NCI-H2029 treated with DMSO at 0.1 percent for 48 hours (cell line): ENCODE measurements at regions not wholly inside any gene's neighbourhood (a gene's known extent, or its start where the extent isn't known, plus 50 kb on each side); places are given as distances from the start of the nearest gene placed in this dataset.

Source experiments
- DNase-seq: peaks from one replicate; lab custom pipeline; 2025; lab: John Stamatoyannopoulos, UW

DNA sequence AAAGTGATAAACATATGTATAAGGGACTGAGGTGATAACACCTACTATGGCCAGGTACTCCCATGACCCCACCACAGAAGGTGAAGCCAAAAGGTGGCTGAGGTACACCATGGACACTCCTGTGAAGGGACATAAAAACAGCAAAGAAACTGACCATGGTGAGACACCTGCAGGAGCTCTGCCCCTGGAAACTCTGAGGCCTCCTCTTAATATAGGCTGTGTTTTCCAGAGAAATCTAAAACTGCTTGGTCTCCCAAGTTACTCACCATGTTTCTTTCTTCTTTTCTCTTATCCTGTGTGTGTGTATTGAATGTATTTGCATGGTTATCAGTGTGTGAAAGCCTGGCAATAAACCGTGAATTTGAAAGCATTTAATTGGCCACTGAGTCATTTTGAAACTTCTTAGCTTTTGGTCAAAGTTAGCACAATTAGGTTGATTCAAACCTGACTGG, 739.3 kb upstream of the GCFC2 start:
- no peak for DNase-seq

GRCh38 chr2:76448956-76449355, 738.2 kb upstream of the GCFC2 start:
- no peak for DNase-seq

DNA sequence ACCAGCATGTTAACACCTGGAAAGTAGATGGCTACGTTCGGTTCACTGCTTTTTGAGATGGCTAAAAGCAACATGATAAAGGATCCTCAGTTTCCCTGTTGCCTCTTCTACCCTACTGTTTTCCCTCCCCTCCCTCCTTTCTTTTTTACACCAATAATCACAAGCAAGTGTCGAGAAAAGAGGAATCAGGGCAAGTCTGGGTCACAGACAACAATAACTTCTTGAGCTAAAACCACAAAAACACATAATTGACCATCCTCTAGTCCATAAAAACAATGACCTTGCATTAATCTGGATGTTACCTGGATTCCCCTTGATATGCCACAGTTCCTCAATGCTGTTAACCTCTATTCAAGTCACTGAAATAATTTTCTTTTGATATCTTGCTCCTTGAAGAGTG, 736.6 kb upstream of the GCFC2 start:
- no peak for DNase-seq

DNA sequence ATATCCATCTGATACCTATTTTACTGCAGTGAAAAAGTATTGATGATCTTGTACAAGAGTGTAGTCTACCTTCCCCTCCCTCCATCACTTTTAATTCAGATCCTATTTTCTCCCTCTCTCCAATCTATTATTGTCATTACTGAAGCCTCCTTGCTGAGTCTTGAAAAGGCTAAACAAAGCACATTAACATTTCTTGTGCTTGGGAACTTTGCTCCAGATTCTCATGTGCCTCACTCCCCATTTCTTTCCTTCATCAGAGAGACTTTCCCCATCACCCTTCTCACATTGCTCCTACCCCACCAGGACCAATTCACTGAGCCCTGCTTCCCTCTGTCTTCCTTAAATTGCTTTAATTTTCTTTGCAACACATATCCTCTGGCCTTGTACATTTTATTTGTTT, 736.2 kb upstream of the GCFC2 start:
- DNase-seq: no peak

GRCh38 chr2:76445880-76446279, 735.2 kb upstream of the GCFC2 start:
- DNase-seq: no peak

- no peak for DNase-seq
These were observed 734.0 kb upstream of the GCFC2 start for GRCh38 chr2:76444732-76445131.

- no peak for DNase-seq
These were observed 726.8 kb upstream of the GCFC2 start for GRCh38 chr2:76437564-76437963.

GRCh38 chr2:76429374-76429773, 718.7 kb upstream of the GCFC2 start:
- DNase-seq: no peak

- no peak for DNase-seq
These were observed 716.7 kb upstream of the GCFC2 start for GRCh38 chr2:76427452-76427851.

- no peak for DNase-seq
These were observed 705.1 kb upstream of the GCFC2 start for GRCh38 chr2:76415821-76416220.

- DNase-seq: no peak
These were observed 702.7 kb upstream of the GCFC2 start for GRCh38 chr2:76413436-76413835.

- no peak for DNase-seq
These were observed 695.6 kb upstream of the GCFC2 start for GRCh38 chr2:76406134-76406855.

DNA sequence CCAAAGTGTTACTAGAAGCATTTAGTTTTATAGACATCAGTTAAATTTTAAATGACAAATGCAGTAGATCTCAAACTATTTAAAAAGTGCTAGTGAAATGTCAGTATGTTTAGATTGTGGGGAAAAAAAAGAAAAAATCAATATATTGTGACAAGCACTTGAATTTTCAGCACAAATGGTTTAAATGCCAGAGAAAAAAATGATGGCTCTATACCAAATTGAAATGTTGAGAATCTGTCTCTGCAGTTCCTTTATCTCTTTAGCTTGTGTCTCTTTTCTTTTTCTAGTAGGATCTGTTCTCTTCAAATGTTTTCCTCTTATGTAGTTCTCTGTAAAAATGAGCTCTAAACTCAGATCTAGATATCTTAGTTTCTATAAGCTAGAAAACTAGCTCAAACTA, 682.6 kb upstream of the GCFC2 start:
- DNase-seq: no peak

- no peak for DNase-seq
These were observed 681.0 kb upstream of the GCFC2 start for GRCh38 chr2:76391678-76392077.

DNA sequence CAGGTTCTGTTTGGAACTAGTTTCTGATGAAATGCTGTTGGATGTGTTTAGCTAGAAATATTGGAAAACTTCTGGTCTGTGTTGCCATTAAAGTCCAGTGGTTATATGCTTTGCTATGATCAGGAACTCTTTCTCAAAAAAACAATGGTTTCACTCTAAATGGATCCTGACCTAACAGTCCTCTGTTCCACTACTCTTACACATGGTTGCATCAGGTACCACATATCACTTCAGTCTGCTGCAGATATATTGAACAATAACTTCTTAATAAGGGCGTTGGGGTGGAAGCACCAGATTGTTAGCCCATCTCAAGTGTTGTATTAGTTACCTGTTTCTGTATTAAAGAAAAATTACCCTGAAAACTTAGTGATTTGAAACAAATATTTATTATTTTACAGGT, 676.6 kb upstream of the GCFC2 start:
- DNase-seq: no peak

DNA sequence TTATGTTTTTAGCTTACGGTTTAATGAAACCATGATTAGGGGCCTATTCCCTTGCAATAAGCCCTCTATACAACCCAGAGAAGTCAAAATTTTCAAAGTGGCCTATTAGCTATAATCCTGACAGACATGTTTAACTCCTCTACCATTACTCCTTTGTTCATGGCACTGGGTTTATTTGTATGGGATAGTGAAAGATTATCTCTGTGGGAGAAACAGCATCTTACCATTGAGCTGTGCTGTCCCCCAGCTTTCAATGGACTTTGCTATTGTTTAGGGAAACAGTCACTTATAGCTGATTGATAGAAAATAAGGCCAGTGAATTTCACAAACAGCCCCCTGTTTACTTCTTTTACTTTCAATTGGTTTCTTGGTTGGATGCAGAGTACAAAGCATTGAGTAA, 675.2 kb upstream of the GCFC2 start:
- no peak for DNase-seq

- DNase-seq: no peak
These were observed 670.9 kb upstream of the GCFC2 start for GRCh38 chr2:76381624-76382023.

GRCh38 chr2:76378140-76378539, 667.4 kb upstream of the GCFC2 start:
- DNase-seq: no peak

DNA sequence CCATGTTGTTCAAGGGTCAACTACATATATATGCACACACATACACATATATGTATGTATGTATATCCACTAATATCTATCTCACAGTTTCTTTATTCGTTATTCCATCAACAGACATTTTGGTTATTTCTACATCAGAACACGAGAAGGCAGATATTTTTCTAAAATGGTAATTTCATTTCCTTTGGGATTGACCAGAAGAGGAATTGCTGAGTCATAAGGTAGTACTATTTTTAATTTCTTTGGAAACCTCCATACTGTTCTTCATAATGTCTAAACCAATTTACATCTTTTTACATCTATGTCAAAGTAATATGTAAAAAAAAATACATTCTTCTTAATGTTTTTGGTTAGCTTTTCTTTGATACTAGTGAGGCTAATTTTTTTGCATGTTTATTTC, 630.7 kb upstream of the GCFC2 start:
- DNase-seq: no peak

GRCh38 chr2:76332871-76333270, 622.2 kb upstream of the GCFC2 start:
- no peak for DNase-seq

GRCh38 chr2:76330865-76331264, 620.1 kb upstream of the GCFC2 start:
- DNase-seq: no peak

DNA sequence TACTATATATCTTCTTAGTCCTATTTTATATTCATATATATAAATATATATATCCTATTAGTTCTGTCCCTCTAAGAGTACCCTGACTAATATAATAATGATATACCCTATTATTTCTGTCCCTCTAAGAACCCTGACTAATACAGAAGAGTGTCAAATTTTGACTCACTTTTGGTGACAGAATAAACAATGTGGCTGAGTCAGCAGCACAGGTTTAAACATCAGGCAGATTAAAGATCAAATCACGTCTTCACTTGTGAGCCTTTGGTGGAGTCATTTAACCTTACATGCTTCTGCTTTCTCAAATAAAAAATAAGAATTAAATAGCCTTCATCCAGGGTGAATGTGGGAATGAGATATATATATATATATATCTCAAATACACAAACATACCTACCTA, 615.9 kb upstream of the GCFC2 start:
- no peak for DNase-seq

GRCh38 chr2:76323381-76323780, 612.7 kb upstream of the GCFC2 start:
- no peak for DNase-seq

GRCh38 chr2:76320716-76321115, 610.0 kb upstream of the GCFC2 start:
- DNase-seq: no peak
